Activated T-cell treated with anti-CD3 and anti-CD28 coated beads, Interleukin-2, amount 50 U/mL, for 24 hours (primary cell): ENCODE measurements at regions not wholly inside any gene's neighbourhood (a gene's known extent, or its start where the extent isn't known, plus 50 kb on each side); places are given as distances from the start of the nearest gene placed in this dataset.

Experiments used
- DNase-seq: peaks from one replicate; pipeline ENCODE4 v3.0.0-alpha.2; 2020
- H3K27ac Mint-ChIP-seq: 2 replicates; pipeline ENCODE4 v1.8.0; 2020; ENCODE audit warnings: mild to moderate bottlenecking, mixed read lengths
- H3K27me3 Mint-ChIP-seq: 2 replicates; pipeline ENCODE4 v1.8.0; 2020; ENCODE audit warnings: mixed read lengths
- H3K36me3 Mint-ChIP-seq: 2 replicates; pipeline ENCODE4 v1.8.0; 2020; ENCODE audit warnings: low read depth, mixed read lengths
- H3K4me1 Mint-ChIP-seq: 2 replicates; pipeline ENCODE4 v1.8.0; 2020; ENCODE audit warnings: low read depth, mixed read lengths
- H3K4me3 Mint-ChIP-seq: 2 replicates; pipeline ENCODE4 v1.8.0; 2020; ENCODE audit warnings: mild to moderate bottlenecking, moderate library complexity, mixed read lengths
- H3K9me3 Mint-ChIP-seq: 2 replicates; pipeline ENCODE4 v1.8.0; 2020; ENCODE audit warnings: mixed read lengths

DNA sequence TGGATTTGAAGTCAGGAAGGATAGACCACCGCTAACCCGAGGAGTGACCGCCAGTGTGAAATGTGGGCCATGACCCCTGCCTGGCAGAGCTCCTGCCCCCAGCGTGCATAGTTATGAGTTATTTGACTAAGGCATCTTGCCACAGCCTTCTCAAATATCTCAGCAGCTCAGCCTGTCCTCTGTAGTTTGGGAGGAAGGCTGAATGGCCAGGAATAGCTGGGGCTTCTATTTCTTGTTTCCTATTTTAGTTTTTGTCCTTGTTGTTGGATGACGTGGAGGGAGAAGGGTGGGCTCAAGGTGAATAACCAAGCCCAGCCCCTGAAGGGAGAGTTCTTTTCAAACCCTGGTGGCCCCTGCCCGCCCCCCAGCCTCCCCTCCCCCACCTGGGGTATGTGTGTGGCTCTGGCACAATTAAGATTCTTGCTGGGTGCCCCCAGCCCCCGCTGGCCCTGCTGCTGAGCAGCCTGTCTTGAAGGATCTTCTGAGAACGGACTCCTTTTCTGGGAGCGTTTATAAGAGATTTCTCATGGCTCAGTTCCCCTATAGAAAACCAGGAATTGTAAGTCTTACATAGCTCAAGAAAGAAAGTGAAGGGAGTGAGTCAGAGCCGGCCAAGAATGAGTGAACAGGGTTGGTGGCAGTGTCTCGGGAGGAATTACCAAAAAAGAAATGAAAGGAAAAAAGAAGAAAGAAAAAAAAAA lies 157.4 kb downstream of the GLI2 start:
- no peak for DNase-seq
- Mint-ChIP-seq H3K9me3 (no peaks in the 10 kb centered on the region), H3K27ac (no peak overlapping the region), H3K36me3 (no peaks in the 10 kb centered on the region), H3K27me3 (no peaks in the 10 kb centered on the region), H3K4me3 (no peak overlapping the region), H3K4me1 (no peaks in the 10 kb centered on the region)

DNA sequence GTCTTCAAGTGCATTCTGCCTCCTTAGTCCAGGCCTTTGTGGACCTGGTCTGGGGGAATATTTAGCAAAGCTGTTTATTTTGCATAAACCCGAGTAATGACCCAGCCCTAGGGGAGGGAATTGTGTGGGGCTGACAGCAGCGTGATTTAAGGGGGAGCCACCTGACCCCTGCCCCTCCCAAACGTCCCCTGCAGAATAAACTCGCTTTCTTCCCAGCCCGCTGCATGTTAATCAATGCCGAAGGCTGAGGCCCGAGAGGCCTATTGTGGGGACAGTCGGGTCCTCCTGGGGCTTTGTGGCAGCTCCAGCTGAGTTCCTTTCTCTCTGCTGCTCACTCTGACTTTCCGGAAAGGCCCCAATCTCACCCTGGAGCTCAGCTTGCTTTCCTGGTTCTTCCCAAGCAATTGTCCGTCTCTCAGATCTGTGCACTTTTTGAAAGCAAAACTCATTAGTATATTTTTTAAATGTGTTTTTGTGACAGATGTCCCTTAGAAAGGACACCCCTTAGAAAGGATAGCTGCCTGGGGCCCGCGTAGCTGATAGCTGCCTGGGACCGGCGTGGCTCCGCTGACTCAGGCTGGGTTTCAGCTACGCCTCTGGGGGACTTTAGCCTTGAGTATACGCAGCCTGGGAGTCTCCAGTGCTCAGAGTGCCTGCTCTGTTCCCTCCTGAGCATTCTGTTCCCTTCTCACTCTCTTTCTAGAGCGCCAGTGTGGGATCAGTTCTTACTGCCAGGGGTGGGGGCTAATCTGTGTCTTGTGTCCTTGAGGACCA lies 158.3 kb downstream of the GLI2 start:
- Mint-ChIP-seq H3K4me3 (no peak overlapping the region), H3K36me3 (no peaks in the 10 kb centered on the region), H3K27ac (no peak overlapping the region), H3K4me1 (no peaks in the 10 kb centered on the region), H3K9me3 (no peaks in the 10 kb centered on the region), H3K27me3 (no peaks in the 10 kb centered on the region)
- DNase-seq = no peak

DNA sequence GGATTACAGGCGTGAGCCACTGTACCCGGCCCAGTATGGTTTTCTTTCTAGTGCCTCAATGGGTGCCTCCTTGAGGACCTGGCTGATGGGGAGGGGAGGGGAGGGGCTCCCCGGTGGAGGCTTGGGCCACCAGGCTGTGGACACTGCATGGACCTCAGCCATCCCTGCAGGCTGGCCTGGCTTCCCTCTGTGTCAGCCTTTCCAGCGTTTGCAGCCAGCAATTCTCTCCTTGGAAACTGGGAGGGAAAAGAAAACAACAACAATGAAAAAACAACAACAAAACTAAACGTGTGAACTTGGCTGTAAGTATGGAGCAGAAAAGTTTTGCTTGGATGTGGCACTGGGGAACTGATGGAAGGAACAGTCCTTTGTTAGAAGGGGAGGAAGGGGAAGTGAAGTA lies 159.3 kb downstream of the GLI2 start:
- Mint-ChIP-seq H3K9me3 (no peaks in the 10 kb centered on the region), H3K36me3 (no peaks in the 10 kb centered on the region), H3K4me1 (no peaks in the 10 kb centered on the region), H3K27me3 (no peaks in the 10 kb centered on the region), H3K27ac (no peak overlapping the region), H3K4me3 (no peak overlapping the region)
- no peak for DNase-seq

DNA sequence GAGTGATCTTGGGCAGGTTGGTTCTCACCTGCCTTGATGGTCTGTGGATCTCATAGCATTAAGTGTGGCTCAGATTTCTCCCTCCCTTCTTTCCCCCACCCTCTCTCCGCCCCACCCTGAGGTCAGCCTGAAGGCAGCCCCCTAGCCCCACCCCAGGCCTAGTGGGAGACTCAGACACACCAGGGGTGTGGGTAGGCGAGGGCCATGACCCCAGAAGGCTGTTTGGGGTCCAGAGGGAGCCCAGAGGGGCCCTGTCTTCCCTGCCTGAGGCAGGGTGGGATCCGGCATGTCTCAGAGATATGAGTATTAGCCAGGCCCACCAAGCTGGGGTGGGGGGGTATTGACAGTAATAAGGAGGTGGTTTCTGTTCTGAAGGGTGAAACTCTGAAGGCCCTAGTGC lies 160.5 kb downstream of the GLI2 start:
- Mint-ChIP-seq H3K27me3 (no peaks in the 10 kb centered on the region), H3K9me3 (no peaks in the 10 kb centered on the region), H3K36me3 (no peaks in the 10 kb centered on the region), H3K4me3 (no peak overlapping the region), H3K4me1 (no peaks in the 10 kb centered on the region), H3K27ac (no peak overlapping the region)
- DNase-seq = no peak

DNA sequence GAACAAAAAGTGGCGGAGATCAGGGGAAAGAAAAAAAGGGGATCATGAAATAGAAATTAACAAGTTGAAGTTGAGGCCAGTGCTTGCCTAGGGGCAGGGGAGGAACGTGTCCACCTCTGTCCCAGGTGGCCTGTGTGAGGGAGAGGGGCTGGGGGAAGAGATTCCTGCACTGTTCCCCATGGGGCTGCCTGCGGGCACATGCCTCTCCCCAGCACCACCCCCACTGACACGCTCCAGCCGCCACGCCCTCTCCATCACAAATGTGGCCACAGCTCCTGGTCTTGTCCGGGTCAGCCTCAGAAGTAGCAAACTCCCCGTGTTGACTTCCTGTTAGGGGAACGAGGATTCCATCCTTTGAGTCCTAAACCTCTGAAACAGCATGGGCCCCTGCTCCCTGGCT lies 161.2 kb downstream of the GLI2 start:
- no peak for DNase-seq
- no peaks in the 10 kb centered on the region for H3K4me1 Mint-ChIP-seq
- no peak overlapping the region for H3K4me3 Mint-ChIP-seq
- no peaks in the 10 kb centered on the region for H3K36me3 Mint-ChIP-seq
- H3K9me3 Mint-ChIP-seq = no peaks in the 10 kb centered on the region
- H3K27me3 Mint-ChIP-seq = no peaks in the 10 kb centered on the region
- H3K27ac Mint-ChIP-seq = no peak overlapping the region

DNA sequence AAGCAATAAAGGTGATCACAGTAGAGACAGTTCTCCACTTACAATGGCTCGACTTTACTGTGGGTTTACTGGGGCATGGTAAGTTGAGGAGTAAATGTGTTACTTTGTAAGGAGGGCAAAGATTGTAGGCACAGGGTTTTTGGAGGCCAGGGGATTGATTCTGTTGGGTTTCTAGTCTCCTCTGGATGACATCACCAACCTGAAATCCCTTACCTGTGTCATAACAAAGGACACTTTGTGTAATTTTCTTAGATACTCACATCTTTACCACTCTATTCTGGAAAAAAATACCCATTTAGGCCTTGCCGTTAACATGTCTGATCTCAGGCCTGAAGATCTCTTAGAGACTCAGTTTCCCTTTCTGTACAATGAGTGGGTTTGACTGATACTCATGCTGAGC lies 161.7 kb downstream of the GLI2 start:
- Mint-ChIP-seq H3K4me1 (no peaks in the 10 kb centered on the region), H3K4me3 (no peak overlapping the region), H3K36me3 (no peaks in the 10 kb centered on the region), H3K9me3 (no peaks in the 10 kb centered on the region), H3K27me3 (no peaks in the 10 kb centered on the region), H3K27ac (no peak overlapping the region)
- no peak for DNase-seq

DNA sequence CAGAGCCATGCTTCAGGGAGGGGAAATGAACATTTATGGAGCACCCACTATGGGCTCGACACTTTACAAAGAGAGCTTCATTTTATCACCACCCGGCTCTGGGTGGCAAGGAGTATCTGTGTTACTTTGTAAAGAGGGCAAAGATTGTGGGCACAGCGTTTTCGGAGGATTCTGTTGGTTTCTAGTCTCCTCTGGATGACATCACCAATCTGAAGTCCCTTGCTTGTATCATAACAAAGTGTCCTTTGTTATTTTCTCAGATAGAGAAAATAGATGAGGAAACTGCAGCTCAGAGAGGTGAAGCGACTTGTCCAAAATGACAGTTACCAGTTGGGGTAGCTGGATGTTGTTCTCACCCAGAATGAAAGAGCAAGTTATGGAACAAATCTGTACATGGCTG lies 162.8 kb downstream of the GLI2 start:
- H3K36me3 Mint-ChIP-seq = no peaks in the 10 kb centered on the region
- H3K9me3 Mint-ChIP-seq = no peaks in the 10 kb centered on the region
- H3K4me3 Mint-ChIP-seq = no peak overlapping the region
- H3K27ac Mint-ChIP-seq = no peak overlapping the region
- no peaks in the 10 kb centered on the region for H3K27me3 Mint-ChIP-seq
- DNase-seq = no peak
- no peaks in the 10 kb centered on the region for H3K4me1 Mint-ChIP-seq

DNA sequence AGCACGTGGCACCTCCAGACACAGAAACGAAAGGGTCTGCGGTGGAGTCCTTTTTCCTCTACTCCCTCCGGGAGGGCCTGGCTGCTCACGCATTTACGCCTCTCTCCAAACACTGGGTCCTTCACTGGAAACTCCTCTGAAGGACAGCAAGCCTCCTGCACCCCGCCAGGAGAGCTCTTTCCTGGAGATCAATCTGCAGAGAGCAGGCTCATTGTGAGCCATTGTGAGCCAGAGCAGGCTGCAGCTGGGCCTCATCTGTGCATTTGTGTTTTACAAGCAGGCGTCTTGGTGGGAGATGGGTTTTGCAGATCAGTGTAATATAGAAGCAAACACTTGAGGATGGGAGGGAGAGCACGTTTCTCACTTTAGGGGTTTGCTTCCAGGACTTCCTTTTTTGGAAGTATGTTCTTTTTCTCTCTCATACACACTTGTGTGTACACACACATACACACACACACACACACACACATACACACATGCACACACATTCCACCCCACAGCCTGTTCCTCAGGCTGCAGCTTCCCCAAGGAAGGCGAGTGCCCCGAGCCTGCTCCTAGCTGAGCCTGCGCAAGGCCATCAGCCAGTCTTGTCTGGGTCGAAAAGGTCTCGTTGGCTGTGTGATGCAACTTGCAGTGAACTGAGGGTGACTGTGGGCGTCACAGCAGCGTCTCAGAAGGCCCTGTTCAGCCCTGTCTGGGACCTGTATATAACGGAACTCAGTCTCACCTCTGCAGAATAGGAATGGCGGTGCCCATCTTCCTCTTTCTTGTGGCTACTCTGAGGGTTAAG lies 163.5 kb downstream of the GLI2 start:
- H3K27ac Mint-ChIP-seq = no peak overlapping the region
- H3K36me3 Mint-ChIP-seq = no peaks in the 10 kb centered on the region
- no peaks in the 10 kb centered on the region for H3K9me3 Mint-ChIP-seq
- no peaks in the 10 kb centered on the region for H3K27me3 Mint-ChIP-seq
- DNase-seq = no peak
- H3K4me1 Mint-ChIP-seq = no peaks in the 10 kb centered on the region
- H3K4me3 Mint-ChIP-seq = no peak overlapping the region

DNA sequence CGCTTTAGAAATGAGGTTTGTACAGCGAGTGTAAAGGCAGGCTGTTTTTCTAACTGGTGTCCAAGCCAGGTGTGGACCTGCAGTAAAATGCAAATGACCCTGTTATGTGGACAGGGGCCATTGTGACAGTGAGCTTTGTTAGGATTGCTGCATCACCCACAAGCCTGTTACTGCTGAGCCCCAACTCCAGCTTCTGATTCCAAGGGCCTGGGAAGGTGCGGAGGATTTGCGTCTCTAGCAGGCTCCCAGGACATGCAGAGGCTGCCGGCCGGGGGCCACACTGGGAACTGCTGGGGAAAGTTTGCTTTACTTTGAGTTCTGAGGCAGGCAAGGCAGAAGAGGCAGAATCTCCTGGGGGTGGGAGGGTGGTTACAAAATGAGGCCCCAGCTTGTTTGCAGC lies 164.1 kb downstream of the GLI2 start:
- H3K27me3 Mint-ChIP-seq = peaks cover 2% of the 10 kb centered on the region
- no peak for DNase-seq
- no peaks in the 10 kb centered on the region for H3K4me1 Mint-ChIP-seq
- no peaks in the 10 kb centered on the region for H3K9me3 Mint-ChIP-seq
- H3K27ac Mint-ChIP-seq = no peak overlapping the region
- no peaks in the 10 kb centered on the region for H3K36me3 Mint-ChIP-seq
- H3K4me3 Mint-ChIP-seq = no peak overlapping the region

DNA sequence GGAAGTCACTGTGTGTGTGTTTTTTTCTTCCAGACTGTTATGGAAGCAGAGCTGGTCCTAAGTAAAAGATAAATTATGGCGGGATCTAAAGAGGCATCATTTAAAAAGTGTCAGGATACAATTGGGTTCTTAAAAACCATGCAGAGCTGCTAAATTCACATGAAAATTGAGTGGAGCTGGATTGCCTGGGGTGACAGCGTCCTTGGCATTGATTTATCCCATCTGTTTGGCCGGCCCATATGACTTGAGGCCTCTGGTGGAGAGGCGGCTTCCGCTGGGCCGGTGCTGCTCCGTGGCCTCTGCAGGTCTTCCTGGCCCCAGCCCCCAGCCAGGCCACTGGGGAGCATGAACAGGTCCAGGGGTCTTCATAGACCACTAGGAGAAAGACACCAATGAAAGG lies 165.5 kb downstream of the GLI2 start:
- Mint-ChIP-seq H3K36me3 (no peaks in the 10 kb centered on the region), H3K4me1 (no peaks in the 10 kb centered on the region), H3K27ac (no peak overlapping the region), H3K4me3 (no peak overlapping the region), H3K27me3 (peaks cover 2% of the 10 kb centered on the region), H3K9me3 (no peaks in the 10 kb centered on the region)
- no peak for DNase-seq

DNA sequence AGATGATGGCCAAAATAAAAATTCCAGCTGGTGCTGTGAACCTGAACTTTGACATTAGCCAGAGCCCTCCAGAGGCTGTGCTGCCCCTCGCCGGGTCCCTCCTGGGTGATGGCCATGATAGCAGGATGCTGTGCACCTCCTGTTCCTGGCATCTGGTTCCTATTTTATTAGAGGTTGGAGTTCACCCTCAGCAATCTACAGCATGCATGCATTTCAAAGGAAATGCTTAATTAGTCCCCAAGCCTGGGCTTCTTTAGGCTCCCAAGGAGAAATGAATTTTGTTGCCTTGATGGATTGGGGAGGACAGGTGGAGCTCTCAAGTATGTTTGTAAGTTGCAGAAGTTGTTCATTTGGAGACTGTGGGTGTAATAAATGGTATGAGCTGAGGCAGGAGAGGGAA lies 166.9 kb downstream of the GLI2 start:
- H3K4me3 Mint-ChIP-seq = no peak overlapping the region
- peaks cover 2% of the 10 kb centered on the region for H3K27me3 Mint-ChIP-seq
- no peaks in the 10 kb centered on the region for H3K4me1 Mint-ChIP-seq
- H3K9me3 Mint-ChIP-seq = no peaks in the 10 kb centered on the region
- H3K27ac Mint-ChIP-seq = no peak overlapping the region
- DNase-seq = no peak
- no peaks in the 10 kb centered on the region for H3K36me3 Mint-ChIP-seq

DNA sequence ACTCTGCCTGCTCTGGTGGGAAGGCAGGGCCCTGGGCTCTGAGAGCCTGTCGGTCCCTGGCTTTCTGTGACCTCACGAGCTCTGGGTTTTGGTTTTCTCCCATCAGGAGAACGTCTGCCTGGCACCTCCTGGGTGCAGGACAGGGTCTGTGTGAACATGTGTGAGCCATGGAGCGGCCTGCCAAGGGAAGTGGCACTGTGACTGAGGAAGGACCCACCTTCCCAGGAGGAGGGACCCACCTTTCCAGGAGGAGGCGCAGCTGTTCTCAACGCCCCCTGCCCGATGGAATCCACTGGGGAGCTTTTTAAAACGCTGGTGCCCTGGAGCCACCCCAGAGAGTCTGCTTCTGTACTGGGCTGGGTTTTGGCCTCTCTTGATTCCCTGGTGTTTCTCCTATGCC lies 168.7 kb downstream of the GLI2 start:
- no peak overlapping the region for H3K4me3 Mint-ChIP-seq
- DNase-seq = no peak
- H3K27me3 Mint-ChIP-seq = peaks cover 2% of the 10 kb centered on the region
- no peak overlapping the region for H3K27ac Mint-ChIP-seq
- H3K36me3 Mint-ChIP-seq = no peaks in the 10 kb centered on the region
- no peaks in the 10 kb centered on the region for H3K4me1 Mint-ChIP-seq
- H3K9me3 Mint-ChIP-seq = no peaks in the 10 kb centered on the region

DNA sequence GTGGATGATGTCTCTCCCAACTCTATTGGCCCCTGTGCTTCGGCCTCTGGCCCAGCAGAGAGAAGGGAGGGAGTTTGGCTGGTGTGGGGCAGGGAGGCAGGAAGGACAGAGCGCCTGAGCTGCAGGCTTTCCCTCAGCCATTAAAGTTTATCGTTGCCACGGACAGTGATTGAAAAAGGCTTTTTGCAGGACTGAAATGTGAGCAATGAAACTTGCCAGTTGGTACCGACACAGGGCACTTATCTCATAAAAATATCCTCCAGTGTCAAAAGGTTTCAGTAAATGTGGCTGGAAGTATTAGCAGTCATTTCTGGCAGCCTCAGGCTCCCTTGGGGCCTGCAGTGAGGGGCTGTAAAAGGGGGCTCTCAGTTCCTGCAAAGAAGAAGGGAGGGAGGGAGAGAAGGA lies 169.2 kb downstream of the GLI2 start:
- Mint-ChIP-seq H3K27ac (no peak overlapping the region), H3K4me3 (no peak overlapping the region), H3K4me1 (no peaks in the 10 kb centered on the region), H3K9me3 (no peaks in the 10 kb centered on the region), H3K27me3 (peaks cover 2% of the 10 kb centered on the region), H3K36me3 (no peaks in the 10 kb centered on the region)
- no peak for DNase-seq

DNA sequence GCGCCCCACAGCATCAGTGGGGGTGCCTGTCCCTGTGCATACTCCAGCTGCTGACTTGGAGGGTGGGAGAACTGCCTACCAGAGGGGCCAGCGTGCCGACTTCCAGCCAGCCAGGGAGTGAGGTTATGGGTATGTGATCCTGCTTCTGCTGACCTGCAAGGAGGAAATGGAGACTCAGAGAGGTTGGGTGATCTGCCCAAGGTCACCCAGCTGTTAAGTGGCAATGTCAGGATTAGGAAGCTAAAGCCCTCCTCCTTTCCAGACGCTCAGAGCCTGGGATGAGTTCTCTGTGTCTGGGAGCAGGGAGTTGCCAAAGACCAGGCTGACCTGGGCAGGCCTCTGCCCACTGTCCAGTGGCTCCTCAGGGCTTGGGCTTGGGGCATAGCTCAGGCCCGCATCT lies 169.6 kb downstream of the GLI2 start:
- no peak overlapping the region for H3K4me3 Mint-ChIP-seq
- H3K27ac Mint-ChIP-seq = no peak overlapping the region
- no peaks in the 10 kb centered on the region for H3K36me3 Mint-ChIP-seq
- H3K9me3 Mint-ChIP-seq = no peaks in the 10 kb centered on the region
- DNase-seq = no peak
- peaks cover 2% of the 10 kb centered on the region for H3K27me3 Mint-ChIP-seq
- H3K4me1 Mint-ChIP-seq = no peaks in the 10 kb centered on the region
